ENCODE measurements at regions not wholly inside any gene's neighbourhood (a gene's known extent, or its start where the extent isn't known, plus 50 kb on each side); places are given as distances from the start of the nearest gene placed in this dataset.

DNA sequence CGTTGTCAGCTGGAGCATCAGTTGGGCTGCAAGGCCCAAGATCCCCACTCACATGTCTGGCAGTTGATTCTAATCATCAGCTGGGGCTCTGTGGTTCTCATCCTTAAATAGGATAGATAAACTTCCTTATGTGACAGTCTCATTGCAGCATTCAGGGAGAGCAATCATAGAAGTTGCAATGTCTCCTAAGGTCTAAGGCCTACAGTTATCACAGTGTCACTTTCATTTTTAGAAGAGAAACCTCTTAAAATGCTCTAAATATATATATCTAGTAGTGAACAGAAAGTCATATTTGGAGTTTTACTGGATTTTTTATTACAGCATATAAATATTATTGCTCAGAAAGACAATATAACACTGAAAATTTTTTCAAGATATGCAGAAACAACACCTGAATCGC is 226.0 kb upstream of the PPP1R2C start:
- Mint-ChIP-seq H3K27ac (no peak overlapping the region), H3K9me3 (no peaks in the 10 kb centered on the region), H3K4me3 (no peak overlapping the region), H3K4me1 (peaks cover 26% of the 10 kb centered on the region), H3K36me3 (ENCODE audit: low read depth) (peaks cover 10% of the 10 kb centered on the region; the same call in 2 of the 3 replicates), H3K27me3 (ENCODE audit: insufficient read depth, low read depth, poor library complexity) (no peaks in the 10 kb centered on the region)
- Histone ChIP-seq H2AFZ (no peak overlapping the region), H3K27ac (ENCODE audit: low read depth) (no peak overlapping the region), H3K4me2 (no peak overlapping the region), H3K27me3 (ENCODE audit: insufficient read depth) (no peaks in the 10 kb centered on the region), H3K79me2 (replicated peaks; ENCODE audit: insufficient read depth) (no peaks in the 10 kb centered on the region), H3K4me3 (no peak overlapping the region), H3F3A (replicated peaks; ENCODE audit: low read depth) (no peaks in the 10 kb centered on the region), H3K36me3 (ENCODE audit: insufficient read depth) (no peaks in the 10 kb centered on the region), H3K4me1 (ENCODE audit: insufficient read depth) (peaks cover 9% of the 10 kb centered on the region), H3K9me2 (ENCODE audit: insufficient read depth) (peaks cover under 1% of the 10 kb centered on the region; the same call in 1 of the 2 replicates), H4K20me1 (replicated peaks; ENCODE audit: insufficient read depth) (no peaks in the 10 kb centered on the region)
- TF ChIP-seq, protein P1, sequence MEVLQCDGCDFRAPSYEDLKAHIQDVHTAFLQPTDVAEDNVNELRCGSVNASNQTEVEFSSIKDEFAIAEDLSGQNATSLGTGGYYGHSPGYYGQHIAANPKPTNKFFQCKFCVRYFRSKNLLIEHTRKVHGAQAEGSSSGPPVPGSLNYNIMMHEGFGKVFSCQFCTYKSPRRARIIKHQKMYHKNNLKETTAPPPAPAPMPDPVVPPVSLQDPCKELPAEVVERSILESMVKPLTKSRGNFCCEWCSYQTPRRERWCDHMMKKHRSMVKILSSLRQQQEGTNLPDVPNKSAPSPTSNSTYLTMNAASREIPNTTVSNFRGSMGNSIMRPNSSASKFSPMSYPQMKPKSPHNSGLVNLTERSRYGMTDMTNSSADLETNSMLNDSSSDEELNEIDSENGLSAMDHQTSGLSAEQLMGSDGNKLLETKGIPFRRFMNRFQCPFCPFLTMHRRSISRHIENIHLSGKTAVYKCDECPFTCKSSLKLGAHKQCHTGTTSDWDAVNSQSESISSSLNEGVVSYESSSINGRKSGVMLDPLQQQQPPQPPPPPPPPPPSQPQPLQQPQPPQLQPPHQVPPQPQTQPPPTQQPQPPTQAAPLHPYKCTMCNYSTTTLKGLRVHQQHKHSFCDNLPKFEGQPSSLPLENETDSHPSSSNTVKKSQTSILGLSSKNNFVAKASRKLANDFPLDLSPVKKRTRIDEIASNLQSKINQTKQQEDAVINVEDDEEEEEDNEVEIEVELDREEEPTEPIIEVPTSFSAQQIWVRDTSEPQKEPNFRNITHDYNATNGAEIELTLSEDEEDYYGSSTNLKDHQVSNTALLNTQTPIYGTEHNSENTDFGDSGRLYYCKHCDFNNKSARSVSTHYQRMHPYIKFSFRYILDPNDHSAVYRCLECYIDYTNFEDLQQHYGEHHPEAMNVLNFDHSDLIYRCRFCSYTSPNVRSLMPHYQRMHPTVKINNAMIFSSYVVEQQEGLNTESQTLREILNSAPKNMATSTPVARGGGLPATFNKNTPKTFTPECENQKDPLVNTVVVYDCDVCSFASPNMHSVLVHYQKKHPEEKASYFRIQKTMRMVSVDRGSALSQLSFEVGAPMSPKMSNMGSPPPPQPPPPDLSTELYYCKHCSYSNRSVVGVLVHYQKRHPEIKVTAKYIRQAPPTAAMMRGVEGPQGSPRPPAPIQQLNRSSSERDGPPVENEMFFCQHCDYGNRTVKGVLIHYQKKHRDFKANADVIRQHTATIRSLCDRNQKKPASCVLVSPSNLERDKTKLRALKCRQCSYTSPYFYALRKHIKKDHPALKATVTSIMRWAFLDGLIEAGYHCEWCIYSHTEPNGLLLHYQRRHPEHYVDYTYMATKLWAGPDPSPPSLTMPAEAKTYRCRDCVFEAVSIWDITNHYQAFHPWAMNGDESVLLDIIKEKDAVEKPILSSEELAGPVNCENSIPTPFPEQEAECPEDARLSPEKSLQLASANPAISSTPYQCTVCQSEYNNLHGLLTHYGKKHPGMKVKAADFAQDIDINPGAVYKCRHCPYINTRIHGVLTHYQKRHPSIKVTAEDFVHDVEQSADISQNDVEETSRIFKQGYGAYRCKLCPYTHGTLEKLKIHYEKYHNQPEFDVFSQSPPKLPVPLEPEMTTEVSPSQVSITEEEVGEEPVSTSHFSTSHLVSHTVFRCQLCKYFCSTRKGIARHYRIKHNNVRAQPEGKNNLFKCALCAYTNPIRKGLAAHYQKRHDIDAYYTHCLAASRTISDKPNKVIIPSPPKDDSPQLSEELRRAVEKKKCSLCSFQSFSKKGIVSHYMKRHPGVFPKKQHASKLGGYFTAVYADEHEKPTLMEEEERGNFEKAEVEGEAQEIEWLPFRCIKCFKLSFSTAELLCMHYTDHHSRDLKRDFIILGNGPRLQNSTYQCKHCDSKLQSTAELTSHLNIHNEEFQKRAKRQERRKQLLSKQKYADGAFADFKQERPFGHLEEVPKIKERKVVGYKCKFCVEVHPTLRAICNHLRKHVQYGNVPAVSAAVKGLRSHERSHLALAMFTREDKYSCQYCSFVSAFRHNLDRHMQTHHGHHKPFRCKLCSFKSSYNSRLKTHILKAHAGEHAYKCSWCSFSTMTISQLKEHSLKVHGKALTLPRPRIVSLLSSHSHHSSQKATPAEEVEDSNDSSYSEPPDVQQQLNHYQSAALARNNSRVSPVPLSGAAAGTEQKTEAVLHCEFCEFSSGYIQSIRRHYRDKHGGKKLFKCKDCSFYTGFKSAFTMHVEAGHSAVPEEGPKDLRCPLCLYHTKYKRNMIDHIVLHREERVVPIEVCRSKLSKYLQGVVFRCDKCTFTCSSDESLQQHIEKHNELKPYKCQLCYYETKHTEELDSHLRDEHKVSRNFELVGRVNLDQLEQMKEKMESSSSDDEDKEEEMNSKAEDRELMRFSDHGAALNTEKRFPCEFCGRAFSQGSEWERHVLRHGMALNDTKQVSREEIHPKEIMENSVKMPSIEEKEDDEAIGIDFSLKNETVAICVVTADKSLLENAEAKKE (CRISPR knock-in tag; IDR thresholded peaks at IDR 0.05), result no peak
- TF ChIP-seq POLR2AphosphoS5 (IDR thresholded peaks at IDR 0.05; ENCODE audit: low read depth) (no peak), STAT1 (IDR thresholded peaks at IDR 0.05; ENCODE audit: unreplicated experiment) (no peak), NANOG (IDR thresholded peaks at IDR 0.05; ENCODE audit: borderline replicate concordance) (no peak), EZH2phosphoT487 (IDR thresholded peaks at IDR 0.05; ENCODE audit: unreplicated experiment) (no peak), EZH2 (IDR thresholded peaks at IDR 0.05; ENCODE audit: low read depth, unreplicated experiment) (no peak), ZNF331 (CRISPR knock-in tag; IDR thresholded peaks at IDR 0.05; ENCODE audit: low read depth) (no peak), ETS1 (IDR thresholded peaks at IDR 0.05) (no peak), CREB1 (CRISPR knock-in tag; IDR thresholded peaks at IDR 0.05; ENCODE audit: low read depth) (no peak), JUNB (IDR thresholded peaks at IDR 0.05; ENCODE audit: unreplicated experiment) (no peak), ZNF114 (CRISPR knock-in tag; IDR thresholded peaks at IDR 0.05) (no peak)
- TF ChIP-seq, protein P2, sequence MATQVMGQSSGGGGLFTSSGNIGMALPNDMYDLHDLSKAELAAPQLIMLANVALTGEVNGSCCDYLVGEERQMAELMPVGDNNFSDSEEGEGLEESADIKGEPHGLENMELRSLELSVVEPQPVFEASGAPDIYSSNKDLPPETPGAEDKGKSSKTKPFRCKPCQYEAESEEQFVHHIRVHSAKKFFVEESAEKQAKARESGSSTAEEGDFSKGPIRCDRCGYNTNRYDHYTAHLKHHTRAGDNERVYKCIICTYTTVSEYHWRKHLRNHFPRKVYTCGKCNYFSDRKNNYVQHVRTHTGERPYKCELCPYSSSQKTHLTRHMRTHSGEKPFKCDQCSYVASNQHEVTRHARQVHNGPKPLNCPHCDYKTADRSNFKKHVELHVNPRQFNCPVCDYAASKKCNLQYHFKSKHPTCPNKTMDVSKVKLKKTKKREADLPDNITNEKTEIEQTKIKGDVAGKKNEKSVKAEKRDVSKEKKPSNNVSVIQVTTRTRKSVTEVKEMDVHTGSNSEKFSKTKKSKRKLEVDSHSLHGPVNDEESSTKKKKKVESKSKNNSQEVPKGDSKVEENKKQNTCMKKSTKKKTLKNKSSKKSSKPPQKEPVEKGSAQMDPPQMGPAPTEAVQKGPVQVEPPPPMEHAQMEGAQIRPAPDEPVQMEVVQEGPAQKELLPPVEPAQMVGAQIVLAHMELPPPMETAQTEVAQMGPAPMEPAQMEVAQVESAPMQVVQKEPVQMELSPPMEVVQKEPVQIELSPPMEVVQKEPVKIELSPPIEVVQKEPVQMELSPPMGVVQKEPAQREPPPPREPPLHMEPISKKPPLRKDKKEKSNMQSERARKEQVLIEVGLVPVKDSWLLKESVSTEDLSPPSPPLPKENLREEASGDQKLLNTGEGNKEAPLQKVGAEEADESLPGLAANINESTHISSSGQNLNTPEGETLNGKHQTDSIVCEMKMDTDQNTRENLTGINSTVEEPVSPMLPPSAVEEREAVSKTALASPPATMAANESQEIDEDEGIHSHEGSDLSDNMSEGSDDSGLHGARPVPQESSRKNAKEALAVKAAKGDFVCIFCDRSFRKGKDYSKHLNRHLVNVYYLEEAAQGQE (IDR thresholded peaks at IDR 0.05; ENCODE audit: unreplicated experiment), result no peak
- TF ChIP-seq, protein P3, sequence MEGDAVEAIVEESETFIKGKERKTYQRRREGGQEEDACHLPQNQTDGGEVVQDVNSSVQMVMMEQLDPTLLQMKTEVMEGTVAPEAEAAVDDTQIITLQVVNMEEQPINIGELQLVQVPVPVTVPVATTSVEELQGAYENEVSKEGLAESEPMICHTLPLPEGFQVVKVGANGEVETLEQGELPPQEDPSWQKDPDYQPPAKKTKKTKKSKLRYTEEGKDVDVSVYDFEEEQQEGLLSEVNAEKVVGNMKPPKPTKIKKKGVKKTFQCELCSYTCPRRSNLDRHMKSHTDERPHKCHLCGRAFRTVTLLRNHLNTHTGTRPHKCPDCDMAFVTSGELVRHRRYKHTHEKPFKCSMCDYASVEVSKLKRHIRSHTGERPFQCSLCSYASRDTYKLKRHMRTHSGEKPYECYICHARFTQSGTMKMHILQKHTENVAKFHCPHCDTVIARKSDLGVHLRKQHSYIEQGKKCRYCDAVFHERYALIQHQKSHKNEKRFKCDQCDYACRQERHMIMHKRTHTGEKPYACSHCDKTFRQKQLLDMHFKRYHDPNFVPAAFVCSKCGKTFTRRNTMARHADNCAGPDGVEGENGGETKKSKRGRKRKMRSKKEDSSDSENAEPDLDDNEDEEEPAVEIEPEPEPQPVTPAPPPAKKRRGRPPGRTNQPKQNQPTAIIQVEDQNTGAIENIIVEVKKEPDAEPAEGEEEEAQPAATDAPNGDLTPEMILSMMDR (conservative IDR thresholded peaks at IDR 0.05; ENCODE audit: low read depth in 2 of 2), result no peak
- DNase-seq (ENCODE audit: low spot score), result no peak
- ATAC-seq, result no peak

Measured in GM23338 (cell line).